ENCODE measurements at regions not wholly inside any gene's neighbourhood (a gene's known extent, or its start where the extent isn't known, plus 50 kb on each side); places are given as distances from the start of the nearest gene placed in this dataset.

DNA sequence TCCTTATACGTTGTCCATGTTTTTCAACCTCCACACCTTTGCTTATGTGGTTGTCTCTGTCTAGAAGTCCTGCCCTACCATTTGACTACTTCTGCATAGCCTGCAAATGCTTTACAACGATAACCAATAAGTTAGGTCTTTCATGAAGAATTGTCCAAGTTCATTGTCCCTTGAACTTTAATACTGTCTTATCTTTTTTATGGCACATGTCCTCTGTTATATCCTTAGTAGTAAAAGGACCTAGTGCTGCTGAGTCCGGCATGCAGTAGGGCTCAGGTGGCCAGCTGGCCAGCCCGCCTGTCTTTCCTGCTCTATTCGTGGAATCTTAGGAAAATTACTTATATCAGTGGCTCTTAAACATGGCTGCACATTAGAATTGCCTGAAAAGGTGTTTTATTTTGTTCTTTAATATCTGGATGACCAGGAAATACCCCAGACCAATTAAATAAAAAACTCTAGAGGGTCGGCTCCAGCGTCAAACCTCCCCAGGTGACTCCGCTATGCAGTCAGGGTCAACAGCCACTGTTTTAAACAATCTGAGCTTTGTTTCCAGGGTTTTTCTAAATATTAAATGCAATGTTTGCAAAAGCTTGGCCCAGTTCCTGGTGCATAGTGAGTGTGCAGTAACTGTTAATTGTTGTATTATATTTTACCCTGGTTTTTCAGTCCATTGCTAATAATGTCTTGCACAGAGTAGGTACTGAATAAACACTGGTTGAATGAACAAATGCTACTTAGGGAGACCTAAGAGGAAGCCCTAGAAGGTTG is 64.6 kb upstream of the SESN3 start:
- no peak for DNase-seq (ENCODE audit: low read depth in 2 of 3, low spot score in 2 of 3)

DNA sequence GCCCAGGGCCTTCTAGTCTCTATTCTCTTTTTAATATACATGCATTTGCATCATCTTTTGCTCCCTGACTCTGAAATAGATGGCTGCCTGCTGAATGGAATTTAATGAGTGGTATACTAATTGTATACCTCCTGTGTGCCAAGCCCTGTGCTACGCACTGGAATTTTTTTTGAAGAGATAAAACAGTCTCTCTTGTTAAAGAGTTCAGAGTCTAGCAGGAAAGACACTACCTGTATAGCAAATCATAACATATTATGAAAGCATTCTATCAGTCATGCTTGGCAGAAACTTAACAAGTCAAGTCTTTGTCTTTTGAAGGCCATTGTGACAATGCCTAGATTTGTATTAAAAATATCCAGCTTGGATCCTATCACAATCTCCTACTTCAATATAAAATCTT is 63.7 kb upstream of the SESN3 start:
- DNase-seq (ENCODE audit: low read depth in 2 of 3, low spot score in 2 of 3), result no peak

DNA sequence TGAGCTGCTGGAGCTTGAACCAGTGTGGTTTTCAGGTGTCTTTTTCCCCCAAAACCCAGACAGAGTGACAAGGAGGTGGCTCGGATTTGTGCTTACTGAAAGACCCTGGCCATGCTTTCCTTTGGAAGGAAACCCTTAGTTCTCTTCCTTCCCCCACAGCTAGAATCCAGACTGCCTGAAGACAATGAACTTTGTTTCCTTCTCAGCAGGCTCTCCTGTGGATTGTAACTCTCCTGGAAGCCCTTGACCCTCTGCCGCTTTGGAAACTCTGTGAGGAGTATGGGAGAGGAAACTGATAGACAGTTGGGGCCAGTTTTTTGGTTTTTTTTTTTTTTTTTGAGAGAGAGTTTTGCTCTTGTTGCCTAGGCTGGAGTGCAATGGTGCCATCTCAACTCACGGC is 62.1 kb upstream of the SESN3 start:
- no peak for DNase-seq (ENCODE audit: low read depth in 2 of 3, low spot score in 2 of 3)

DNA sequence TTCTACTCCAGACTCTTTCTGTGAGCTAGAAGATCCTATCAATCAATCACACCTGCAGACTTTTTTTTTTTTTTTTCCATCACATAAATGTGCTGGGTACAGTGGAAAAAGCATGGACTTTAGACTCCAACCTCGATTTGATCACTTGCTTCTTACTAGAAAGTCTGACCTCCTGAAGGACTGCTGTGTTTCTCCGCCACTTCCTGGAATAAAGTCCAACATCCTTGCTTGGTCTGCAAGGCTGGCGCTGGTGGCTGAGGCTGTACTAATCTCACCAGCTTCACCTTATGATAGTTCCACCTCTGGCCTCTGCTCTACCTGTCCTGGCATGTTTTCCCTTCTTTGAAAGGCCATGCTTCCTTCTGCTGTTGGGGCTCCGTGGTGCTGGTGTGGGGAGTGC is 60.9 kb upstream of the SESN3 start:
- DNase-seq (ENCODE audit: low read depth in 2 of 3, low spot score in 2 of 3), result no peak

DNA sequence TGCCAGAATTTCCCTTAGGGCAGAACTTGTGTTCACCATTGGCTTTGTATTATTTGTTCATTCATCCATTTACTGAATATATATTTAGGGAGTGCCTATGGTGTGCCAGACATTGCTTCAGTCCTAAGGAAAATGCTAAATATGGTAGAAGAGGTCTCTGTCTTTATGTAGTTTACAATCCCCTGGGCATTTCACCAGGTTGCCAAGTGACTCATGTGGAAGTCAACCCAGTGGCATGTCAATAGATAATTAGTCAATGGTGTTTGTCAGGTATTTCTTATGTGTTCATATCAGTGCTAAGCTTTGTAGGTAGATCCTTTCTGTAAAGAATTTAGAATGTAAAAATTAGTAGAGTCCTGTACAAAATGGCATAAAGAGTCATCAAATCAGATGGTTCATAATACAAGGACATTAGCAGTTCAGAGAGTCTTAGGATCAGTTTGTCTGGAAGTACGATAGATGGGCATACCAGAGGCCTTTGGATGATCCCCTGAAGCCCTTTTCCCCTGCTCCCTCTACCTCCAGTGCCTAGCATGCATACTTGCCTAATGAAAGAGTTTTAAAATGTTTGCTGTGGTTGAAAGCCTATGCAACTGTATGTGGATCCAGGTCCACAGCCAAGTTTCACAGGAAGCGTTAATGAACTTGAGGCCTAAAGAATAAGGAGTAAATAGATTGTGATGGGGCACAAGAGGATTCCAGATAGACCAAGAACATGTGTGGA is 58.5 kb upstream of the SESN3 start:
- no peak for DNase-seq (ENCODE audit: low read depth in 2 of 3, low spot score in 2 of 3)

DNA sequence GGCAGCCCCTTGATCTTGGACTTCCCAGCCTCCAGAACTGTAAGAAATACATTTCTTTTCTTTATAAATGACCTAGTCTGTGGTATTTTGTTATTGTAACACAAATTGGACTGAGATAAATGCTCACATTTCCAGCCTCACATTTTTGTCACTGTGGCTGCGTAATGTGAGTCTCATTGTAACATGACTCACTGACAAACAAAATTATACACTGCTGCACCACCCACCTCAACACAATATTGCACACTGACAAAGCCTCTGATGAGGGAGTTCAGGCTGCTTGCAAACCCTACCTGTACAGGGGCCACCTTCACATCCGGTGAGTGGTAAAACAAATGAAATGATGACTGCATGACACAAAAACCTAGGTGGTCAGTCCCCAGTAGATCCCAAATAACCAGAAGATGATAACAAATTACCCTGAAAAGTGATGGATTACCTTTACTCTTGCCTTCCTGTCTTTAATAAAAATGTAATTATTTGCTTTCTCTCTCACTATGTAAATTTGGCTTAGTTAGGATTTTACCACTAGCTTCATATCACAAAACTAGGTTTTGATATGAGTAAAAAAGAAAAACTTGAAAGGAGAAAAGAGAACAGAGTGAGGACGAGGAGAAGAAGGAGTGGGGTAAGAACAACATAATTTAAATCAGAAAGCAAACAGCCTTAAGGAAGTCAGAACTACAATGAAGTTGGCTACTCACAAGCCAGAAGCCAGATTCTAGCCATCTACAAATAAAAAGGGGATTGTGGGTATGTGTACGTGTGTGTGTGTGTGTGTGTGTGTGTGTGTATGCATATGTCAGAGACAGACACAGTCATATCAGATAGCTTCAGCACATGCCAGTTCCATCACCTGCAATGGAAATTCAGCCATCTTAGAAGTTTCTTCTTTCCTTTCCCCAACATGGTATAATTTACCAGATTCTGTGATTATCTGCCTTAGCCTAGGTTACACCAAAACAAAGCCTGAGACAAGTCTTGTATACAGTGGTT is 53.4 kb upstream of the SESN3 start:
- DNase-seq (ENCODE audit: low read depth in 2 of 3, low spot score in 2 of 3), result no peak

DNA sequence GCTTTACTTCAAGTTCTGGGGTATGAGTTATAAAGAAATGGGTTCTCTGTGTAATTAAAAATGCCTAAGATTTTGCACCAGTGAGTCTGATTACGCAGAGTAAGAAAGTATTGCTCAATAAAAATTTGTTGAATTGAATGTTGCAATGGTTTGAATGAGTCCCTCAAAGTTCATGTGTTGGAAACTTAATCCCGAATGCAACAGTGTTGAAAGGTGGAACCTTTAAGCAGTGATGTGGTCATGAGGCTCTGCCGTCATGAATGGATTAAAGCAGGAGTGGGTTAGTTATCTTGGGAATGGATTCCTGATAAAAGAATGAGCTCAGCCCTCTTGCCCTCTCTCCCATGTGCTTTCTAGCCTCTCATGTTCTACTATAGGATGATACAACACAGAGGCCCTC is 52.6 kb upstream of the SESN3 start:
- no peak for DNase-seq (ENCODE audit: low read depth in 2 of 3, low spot score in 2 of 3)

DNA sequence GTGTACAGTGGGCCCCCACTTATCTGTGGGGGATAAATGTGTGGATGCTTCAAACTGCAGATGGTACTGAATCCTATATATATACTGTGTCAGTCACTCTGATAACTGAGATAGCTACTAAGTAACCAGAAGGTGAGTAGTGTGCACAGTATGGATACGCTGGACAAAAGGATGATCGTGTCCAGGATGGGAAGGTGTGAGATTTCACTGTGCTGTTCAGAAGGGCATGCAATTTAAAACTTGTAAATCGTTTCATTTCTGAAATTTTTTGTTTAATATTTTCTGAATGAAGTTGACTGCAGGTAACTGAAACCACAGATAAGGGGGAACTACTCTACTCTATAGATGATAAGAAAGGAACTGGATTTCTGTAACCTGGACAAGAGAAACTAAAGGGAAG is 52.1 kb upstream of the SESN3 start:
- DNase-seq (ENCODE audit: low read depth in 2 of 3, low spot score in 2 of 3), result no peak

DNA sequence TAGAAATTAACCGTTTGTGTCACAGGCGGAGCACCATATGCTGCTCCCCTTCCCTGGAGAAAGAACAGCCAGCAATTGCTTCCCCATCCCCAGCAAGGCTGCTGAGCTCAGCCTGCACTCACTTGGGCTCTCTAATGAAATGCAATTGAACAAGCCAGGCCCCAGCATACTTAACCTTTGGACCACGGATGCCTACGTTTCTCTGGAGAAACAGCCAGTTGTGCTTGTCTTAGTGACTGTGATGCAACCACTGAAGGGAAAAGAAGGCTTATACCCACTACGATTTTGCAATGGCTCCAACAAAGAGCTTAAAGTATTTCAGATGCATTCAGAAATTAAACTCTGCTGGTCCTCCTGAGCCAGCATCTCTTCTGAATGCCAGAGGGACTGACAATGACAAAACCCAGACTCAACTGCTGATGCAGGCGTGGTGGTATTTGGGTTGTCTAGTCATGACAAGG is 51.3 kb upstream of the SESN3 start:
- no peak for DNase-seq (ENCODE audit: low read depth in 2 of 3, low spot score in 2 of 3)
